Glutamatergic neuron (in vitro differentiated cells): ENCODE measurements at regions not wholly inside any gene's neighbourhood (a gene's known extent, or its start where the extent isn't known, plus 50 kb on each side); places are given as distances from the start of the nearest gene placed in this dataset.

Source experiments
- DNase-seq: peaks from one replicate; pipeline ENCODE4 v3.0.0; 2022
- H3K27ac Mint-ChIP-seq: one replicate; pipeline ENCODE4 v1.8.0; 2020; ENCODE audit warnings: mild to moderate bottlenecking, mixed read lengths, inconsistent platforms; ENCODE audit not compliant: unreplicated experiment
- H3K27me3 Mint-ChIP-seq: one replicate; pipeline ENCODE4 v1.8.0; 2020; ENCODE audit warnings: mild to moderate bottlenecking, moderate library complexity, mixed read lengths, inconsistent platforms; ENCODE audit not compliant: unreplicated experiment
- H3K36me3 Mint-ChIP-seq: one replicate; pipeline ENCODE4 v1.8.0; 2020; ENCODE audit warnings: mild to moderate bottlenecking, mixed read lengths, inconsistent platforms; ENCODE audit not compliant: unreplicated experiment
- H3K4me1 Mint-ChIP-seq: one replicate; pipeline ENCODE4 v1.8.0; 2020; ENCODE audit warnings: mild to moderate bottlenecking, low read depth, mixed read lengths, inconsistent platforms; ENCODE audit not compliant: unreplicated experiment
- H3K4me3 Mint-ChIP-seq: one replicate; pipeline ENCODE4 v1.8.0; 2020; ENCODE audit warnings: mild to moderate bottlenecking, mixed read lengths, inconsistent platforms; ENCODE audit not compliant: unreplicated experiment
- H3K9me3 Mint-ChIP-seq: one replicate; pipeline ENCODE4 v1.8.0; 2020; ENCODE audit warnings: mild to moderate bottlenecking, moderate library complexity, mixed read lengths, inconsistent platforms; ENCODE audit not compliant: unreplicated experiment
- TF ChIP-seq, protein P1 (sequence below): fragments of 200-600 bp; sonication (generic); IDR thresholded peaks from one replicate; pipeline ENCODE4 v1.5.0; 2021; ENCODE audit not compliant: partially characterized antibody, unreplicated experiment

DNA sequence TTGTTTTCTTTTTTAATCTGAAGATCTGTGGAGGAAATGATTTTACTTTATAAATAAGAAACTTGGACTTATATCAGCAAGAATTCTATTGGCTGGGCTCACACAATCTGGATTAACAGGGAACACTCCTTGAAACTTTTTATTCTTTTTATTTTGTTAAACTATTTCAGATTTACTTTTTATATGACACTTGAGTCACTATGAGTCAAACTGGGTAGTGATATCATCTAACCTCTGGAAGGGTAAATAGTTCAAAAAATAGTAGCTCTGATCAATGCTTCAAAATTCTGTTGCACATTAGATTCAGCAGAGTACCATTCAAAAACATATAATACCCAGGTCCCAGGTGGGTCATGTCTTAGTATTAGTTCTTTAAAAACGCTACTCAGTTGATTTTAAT is 55.1 kb upstream of the NBEA start:
- no peak overlapping the region for H3K4me3 Mint-ChIP-seq

More for the DNA sequence above, 55.1 kb upstream of the NBEA start:
- Mint-ChIP-seq H3K4me1 (no peaks in the 10 kb centered on the region), H3K36me3 (no peaks in the 10 kb centered on the region), H3K9me3 (no peaks in the 10 kb centered on the region), H3K27me3 (peaks cover 2% of the 10 kb centered on the region), H3K27ac (no peak overlapping the region)
- no peak for DNase-seq
- TF ChIP-seq, protein P1, sequence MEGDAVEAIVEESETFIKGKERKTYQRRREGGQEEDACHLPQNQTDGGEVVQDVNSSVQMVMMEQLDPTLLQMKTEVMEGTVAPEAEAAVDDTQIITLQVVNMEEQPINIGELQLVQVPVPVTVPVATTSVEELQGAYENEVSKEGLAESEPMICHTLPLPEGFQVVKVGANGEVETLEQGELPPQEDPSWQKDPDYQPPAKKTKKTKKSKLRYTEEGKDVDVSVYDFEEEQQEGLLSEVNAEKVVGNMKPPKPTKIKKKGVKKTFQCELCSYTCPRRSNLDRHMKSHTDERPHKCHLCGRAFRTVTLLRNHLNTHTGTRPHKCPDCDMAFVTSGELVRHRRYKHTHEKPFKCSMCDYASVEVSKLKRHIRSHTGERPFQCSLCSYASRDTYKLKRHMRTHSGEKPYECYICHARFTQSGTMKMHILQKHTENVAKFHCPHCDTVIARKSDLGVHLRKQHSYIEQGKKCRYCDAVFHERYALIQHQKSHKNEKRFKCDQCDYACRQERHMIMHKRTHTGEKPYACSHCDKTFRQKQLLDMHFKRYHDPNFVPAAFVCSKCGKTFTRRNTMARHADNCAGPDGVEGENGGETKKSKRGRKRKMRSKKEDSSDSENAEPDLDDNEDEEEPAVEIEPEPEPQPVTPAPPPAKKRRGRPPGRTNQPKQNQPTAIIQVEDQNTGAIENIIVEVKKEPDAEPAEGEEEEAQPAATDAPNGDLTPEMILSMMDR: no peak
